ENCODE measurements at regions not wholly inside any gene's neighbourhood (a gene's known extent, or its start where the extent isn't known, plus 50 kb on each side); places are given as distances from the start of the nearest gene placed in this dataset.

GRCh38 chr22:49295851-49296560, 531.7 kb downstream of the BRD1 start:
- DNase-seq: no peak

- DNase-seq: no peak
Measured at GRCh38 chr22:49295465-49295743, 532.3 kb downstream of the BRD1 start.

- DNase-seq: no peak
Measured at GRCh38 chr22:49294656-49295464, 532.8 kb downstream of the BRD1 start.

- DNase-seq: no peak
Measured at GRCh38 chr22:49292909-49293308, 534.8 kb downstream of the BRD1 start.

GRCh38 chr22:49291781-49292180, 535.9 kb downstream of the BRD1 start:
- DNase-seq: no peak

- no peak for DNase-seq
Measured at GRCh38 chr22:49291169-49291568, 536.5 kb downstream of the BRD1 start.

- DNase-seq: no peak
Measured at GRCh38 chr22:49290711-49291110, 537.0 kb downstream of the BRD1 start.

- DNase-seq: no peak
Measured at GRCh38 chr22:49289822-49290679, 537.6 kb downstream of the BRD1 start.

- DNase-seq: no peak
Measured at GRCh38 chr22:49286181-49286760, 541.4 kb downstream of the BRD1 start.

GRCh38 chr22:49284931-49285330, 542.7 kb downstream of the BRD1 start:
- DNase-seq: no peak

GRCh38 chr22:49284056-49284784, 543.5 kb downstream of the BRD1 start:
- DNase-seq: no peak

GRCh38 chr22:49282596-49282995, 545.1 kb downstream of the BRD1 start:
- DNase-seq: no peak

GRCh38 chr22:49281467-49282340, 546.0 kb downstream of the BRD1 start:
- no peak for DNase-seq

GRCh38 chr22:49278340-49278739, 549.3 kb downstream of the BRD1 start:
- no peak for DNase-seq

- DNase-seq: no peak
Measured at GRCh38 chr22:49276567-49276966, 551.1 kb downstream of the BRD1 start.

GRCh38 chr22:49274754-49275380, 552.8 kb downstream of the BRD1 start:
- DNase-seq: no peak

GRCh38 chr22:49272546-49273125, 555.0 kb downstream of the BRD1 start:
- DNase-seq: no peak

- no peak for DNase-seq
Measured at GRCh38 chr22:49271831-49272230, 555.8 kb downstream of the BRD1 start.

GRCh38 chr22:49271369-49271727, 556.3 kb downstream of the BRD1 start:
- no peak for DNase-seq

- DNase-seq: no peak
Measured at GRCh38 chr22:49270595-49271368, 556.9 kb downstream of the BRD1 start.

Data from NCI-H187 (cell line).